Keratinocyte (primary cell): ENCODE measurements at regions not wholly inside any gene's neighbourhood (a gene's known extent, or its start where the extent isn't known, plus 50 kb on each side); places are given as distances from the start of the nearest gene placed in this dataset.

Experiments
- EZH2 ChIP-seq: IDR thresholded peaks from one replicate; pipeline ENCODE4 v1.6.1; 2012; ENCODE audit warnings: inconsistent platforms, mild to moderate bottlenecking, low read length, moderate library complexity
- TF ChIP-seq, protein P1 (sequence below), 3 experiments: IDR thresholded peaks in 1 of 3; conservative IDR thresholded peaks in 1 of 3; optimal IDR thresholded peaks in 1 of 3; 2 replicates in 2 of 3; 3 replicates in 1 of 3; pipeline versions ENCODE3 to v1.5.1; 2011; ENCODE audit warnings: low read length in 3 of 3, mild to moderate bottlenecking in 3 of 3, moderate library complexity in 2 of 3, control low read depth in 1 of 3, inconsistent platforms in 1 of 3; ENCODE audit not compliant: insufficient read depth in 2 of 3; ENCODE audit errors: extremely low read depth in 1 of 3

DNA sequence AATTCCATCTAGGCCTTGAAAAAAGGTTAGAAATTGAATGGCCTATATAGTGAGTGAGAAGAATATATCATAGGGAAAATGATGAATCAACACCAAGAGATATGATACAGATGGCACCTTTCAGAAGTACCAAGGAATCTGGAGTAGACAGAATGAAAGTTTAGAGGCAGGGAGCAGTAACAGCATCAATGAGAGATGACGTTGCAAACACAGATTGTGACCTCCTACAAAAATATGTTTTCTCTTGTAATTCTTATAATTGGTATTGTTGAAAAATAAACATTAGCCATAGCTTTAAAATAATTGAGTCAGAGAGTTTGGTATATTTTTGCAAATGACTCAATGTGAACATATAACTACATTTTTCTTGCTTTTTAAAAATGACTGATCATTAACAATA lies 1223.1 kb upstream of the GJE1 start:
- TF ChIP-seq, protein P1, sequence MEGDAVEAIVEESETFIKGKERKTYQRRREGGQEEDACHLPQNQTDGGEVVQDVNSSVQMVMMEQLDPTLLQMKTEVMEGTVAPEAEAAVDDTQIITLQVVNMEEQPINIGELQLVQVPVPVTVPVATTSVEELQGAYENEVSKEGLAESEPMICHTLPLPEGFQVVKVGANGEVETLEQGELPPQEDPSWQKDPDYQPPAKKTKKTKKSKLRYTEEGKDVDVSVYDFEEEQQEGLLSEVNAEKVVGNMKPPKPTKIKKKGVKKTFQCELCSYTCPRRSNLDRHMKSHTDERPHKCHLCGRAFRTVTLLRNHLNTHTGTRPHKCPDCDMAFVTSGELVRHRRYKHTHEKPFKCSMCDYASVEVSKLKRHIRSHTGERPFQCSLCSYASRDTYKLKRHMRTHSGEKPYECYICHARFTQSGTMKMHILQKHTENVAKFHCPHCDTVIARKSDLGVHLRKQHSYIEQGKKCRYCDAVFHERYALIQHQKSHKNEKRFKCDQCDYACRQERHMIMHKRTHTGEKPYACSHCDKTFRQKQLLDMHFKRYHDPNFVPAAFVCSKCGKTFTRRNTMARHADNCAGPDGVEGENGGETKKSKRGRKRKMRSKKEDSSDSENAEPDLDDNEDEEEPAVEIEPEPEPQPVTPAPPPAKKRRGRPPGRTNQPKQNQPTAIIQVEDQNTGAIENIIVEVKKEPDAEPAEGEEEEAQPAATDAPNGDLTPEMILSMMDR (optimal IDR thresholded peaks at IDR 0.05 in 1 of 3, IDR thresholded peaks at IDR 0.05 in 1 of 3, conservative IDR thresholded peaks at IDR 0.05 in 1 of 3; ENCODE audit: extremely low read depth in 1 of 3, insufficient read depth in 2 of 3, low read length in 3 of 3) = no peak
- TF ChIP-seq EZH2 = no peak
